Fibroblast of mammary gland (primary cell): ENCODE measurements at regions not wholly inside any gene's neighbourhood (a gene's known extent, or its start where the extent isn't known, plus 50 kb on each side); places are given as distances from the start of the nearest gene placed in this dataset.

Experiments used
- DNase-seq: peaks from one replicate; pipeline ENCODE4 v3.0.0-alpha.2; 2010; ENCODE audit warnings: low read depth
- H3K4me3 ChIP-seq: 2 replicates; pipeline ENCODE4 v1.5.1; 2011; ENCODE audit warnings: low read depth, mild to moderate bottlenecking, low read length, moderate library complexity; ENCODE audit not compliant: control insufficient read depth
- CTCF ChIP-seq: conservative IDR thresholded peaks from 2 replicates; pipeline ENCODE4 v1.5.1; 2011; ENCODE audit warnings: low read depth, low read length, inconsistent platforms; ENCODE audit not compliant: control insufficient read depth, insufficient read depth

DNA sequence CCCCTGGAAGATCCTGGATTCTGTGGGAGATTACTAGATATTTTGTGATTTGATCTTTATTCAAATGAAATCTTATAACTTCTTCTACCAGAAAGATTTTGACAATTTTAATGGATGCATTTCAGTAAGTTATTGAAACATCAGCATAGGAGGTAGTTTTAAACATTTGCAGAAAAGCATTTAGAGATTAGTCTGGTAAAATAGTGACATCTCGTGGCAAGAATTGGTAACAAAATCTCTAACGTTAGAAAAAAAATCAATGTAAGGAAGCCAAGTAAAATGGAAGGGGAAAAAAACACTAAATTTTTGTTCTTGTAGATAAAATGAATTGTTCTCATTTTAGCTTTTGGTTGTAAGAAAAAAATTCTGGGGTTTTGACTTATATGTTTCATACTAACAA is 73.3 kb downstream of the TASL start:
- H3K4me3 ChIP-seq, result no peak overlapping the region
- peak; percentile 52 for TF ChIP-seq CTCF
- peak; percentile 51 for DNase-seq

GRCh38 chrX:30495468-30495867 is 82.1 kb downstream of the TASL start:
- no peak for TF ChIP-seq CTCF

GRCh38 chrX:30493348-30493747 is 84.2 kb downstream of the TASL start:
- H3K4me3 ChIP-seq, result no peak overlapping the region
- DNase-seq, result no peak
- no peak for TF ChIP-seq CTCF

More at GRCh38 chrX:30495468-30495867, 82.1 kb downstream of the TASL start:
- DNase-seq, result no peak
- no peak overlapping the region for H3K4me3 ChIP-seq

DNA sequence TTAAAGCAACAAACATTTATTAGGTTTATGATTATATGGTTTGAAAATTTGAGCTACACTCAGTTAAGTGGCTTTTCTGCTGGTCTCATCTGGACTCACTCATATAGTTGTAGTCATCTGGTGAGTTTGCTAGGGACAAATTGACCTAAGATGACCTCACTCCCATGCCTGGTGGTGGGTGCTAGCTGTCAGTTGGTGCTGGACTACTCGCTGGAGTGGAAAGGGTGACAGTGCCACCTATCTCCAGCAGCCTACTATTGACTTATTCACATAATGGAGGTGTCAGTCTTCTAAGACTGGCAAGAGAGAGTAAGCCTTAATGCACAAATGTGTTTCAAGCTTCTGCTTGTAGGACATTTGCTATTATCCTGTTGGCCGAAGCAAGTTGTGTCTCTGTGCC is 88.2 kb downstream of the TASL start:
- TF ChIP-seq CTCF, result no peak
- DNase-seq, result peak; percentile 31
- H3K4me3 ChIP-seq, result no peak overlapping the region

GRCh38 chrX:30488092-30488491 is 89.5 kb downstream of the TASL start:
- peak; percentile 37 for DNase-seq

GRCh38 chrX:30483996-30484395 is 93.6 kb downstream of the TASL start:
- TF ChIP-seq CTCF, result no peak
- no peak overlapping the region for H3K4me3 ChIP-seq
- no peak for DNase-seq

More at GRCh38 chrX:30488092-30488491, 89.5 kb downstream of the TASL start:
- peak; percentile 38 for TF ChIP-seq CTCF
- no peak overlapping the region for H3K4me3 ChIP-seq

- TF ChIP-seq CTCF, result no peak
- peak; percentile 8 for DNase-seq
- no peak overlapping the region for H3K4me3 ChIP-seq
Measured at GRCh38 chrX:30468471-30468870, 109.1 kb downstream of the TASL start.
